ENCODE measurements at regions not wholly inside any gene's neighbourhood (a gene's known extent, or its start where the extent isn't known, plus 50 kb on each side); places are given as distances from the start of the nearest gene placed in this dataset.

DNA sequence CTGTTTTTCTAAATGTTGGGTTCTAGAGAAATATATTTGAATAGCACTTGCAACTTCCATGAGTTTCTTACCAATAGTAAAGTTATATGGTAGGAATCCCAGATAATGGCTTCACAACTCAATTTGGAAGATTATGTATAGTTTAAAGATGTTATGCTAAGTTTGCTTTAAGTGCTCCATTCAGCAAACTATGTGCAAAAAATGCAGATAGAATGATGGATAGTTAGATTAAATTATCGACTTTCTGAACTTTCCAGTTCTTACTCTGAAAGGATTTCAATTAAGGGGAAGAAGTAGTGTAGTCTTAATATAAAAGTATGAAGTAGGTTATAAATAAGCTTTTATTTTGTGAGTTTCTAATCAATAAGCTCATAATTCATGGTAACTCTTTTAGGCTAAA is 60.7 kb upstream of the NFKB1 start:
- H3K4me3 ChIP-seq (ENCODE audit: low read depth in 1 of 2, low read length in 1 of 2) = no peak overlapping the region
- H3K4me1 ChIP-seq (ENCODE audit: control insufficient read depth in 1 of 2, insufficient read depth in 1 of 2, low read depth in 1 of 2, low read length in 1 of 2) = no peaks in the 10 kb centered on the region
- TF ChIP-seq, protein P1, sequence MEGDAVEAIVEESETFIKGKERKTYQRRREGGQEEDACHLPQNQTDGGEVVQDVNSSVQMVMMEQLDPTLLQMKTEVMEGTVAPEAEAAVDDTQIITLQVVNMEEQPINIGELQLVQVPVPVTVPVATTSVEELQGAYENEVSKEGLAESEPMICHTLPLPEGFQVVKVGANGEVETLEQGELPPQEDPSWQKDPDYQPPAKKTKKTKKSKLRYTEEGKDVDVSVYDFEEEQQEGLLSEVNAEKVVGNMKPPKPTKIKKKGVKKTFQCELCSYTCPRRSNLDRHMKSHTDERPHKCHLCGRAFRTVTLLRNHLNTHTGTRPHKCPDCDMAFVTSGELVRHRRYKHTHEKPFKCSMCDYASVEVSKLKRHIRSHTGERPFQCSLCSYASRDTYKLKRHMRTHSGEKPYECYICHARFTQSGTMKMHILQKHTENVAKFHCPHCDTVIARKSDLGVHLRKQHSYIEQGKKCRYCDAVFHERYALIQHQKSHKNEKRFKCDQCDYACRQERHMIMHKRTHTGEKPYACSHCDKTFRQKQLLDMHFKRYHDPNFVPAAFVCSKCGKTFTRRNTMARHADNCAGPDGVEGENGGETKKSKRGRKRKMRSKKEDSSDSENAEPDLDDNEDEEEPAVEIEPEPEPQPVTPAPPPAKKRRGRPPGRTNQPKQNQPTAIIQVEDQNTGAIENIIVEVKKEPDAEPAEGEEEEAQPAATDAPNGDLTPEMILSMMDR (IDR thresholded peaks at IDR 0.05) = no peak
- H3K9me3 ChIP-seq = no peaks in the 10 kb centered on the region
- H3K27ac ChIP-seq = no peak overlapping the region
- H3K36me3 ChIP-seq = no peaks in the 10 kb centered on the region
- H3K27me3 ChIP-seq = no peaks in the 10 kb centered on the region

DNA sequence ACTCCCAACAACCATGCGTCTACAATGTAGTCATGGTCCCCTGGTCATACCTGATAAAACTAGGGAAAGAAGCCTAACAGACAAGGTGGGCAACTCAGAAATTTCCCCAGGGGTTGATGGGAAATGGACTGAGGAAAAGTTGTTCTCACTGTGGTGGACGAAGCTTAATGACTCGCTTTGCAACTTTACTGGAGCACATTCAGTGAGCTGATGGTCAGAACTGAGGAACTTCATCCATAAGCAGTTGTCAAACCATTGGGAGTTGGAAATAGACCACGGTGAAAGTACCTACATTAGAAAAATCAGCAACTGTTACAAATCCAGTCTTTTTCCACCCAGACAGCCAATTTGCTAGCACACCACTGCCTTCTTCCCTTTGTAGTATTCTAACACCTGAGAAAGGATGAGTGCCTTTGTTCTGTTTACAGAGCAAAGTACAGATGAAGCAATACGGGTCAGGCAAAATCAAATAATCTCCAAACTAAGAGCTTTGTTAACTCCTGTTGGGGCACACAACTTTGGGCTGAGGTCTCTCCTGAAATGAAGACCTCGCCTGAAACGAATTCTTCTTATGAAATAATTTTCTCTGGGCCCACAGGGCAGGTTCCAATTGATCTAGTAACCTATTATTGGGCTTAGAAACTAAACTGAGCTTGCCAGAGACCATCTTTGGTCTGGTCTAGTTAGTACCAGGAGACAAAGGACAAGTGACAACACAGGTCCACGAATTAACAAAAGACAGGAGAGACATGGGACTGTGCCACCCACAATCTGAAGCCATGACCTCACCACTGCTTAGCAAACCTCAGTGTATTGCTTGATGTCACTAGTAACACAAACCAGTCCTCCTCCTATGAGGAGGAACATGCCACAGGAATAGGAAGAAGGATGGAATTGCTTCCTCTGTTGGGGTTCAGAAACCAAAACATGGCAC is 58.9 kb upstream of the NFKB1 start:
- no peak overlapping the region for H3K27ac ChIP-seq
- no peaks in the 10 kb centered on the region for H3K4me1 ChIP-seq (ENCODE audit: control insufficient read depth in 1 of 2, insufficient read depth in 1 of 2, low read depth in 1 of 2, low read length in 1 of 2)
- TF ChIP-seq, protein P1 (IDR thresholded peaks at IDR 0.05) = no peak
- no peak overlapping the region for H3K4me3 ChIP-seq (ENCODE audit: low read depth in 1 of 2, low read length in 1 of 2)
- no peaks in the 10 kb centered on the region for H3K36me3 ChIP-seq
- no peaks in the 10 kb centered on the region for H3K9me3 ChIP-seq
- no peaks in the 10 kb centered on the region for H3K27me3 ChIP-seq

DNA sequence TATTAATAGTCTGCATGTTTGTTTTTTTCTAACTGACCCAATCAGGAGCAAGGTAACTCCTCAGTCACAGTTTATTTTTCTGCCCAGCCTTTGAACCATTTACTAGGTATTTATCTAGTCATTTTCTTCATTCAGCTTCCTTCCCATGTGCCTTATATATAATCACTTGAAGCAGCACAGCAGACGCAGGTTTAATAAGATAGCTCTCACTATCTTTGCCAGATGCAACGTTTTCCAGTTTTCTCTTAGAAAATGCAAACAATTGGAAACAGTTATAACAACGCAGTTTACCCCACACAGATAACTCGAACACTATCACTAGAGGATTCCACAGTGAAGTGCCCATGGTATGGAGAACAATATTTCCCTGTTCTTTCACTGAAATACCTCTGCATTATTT is 56.4 kb upstream of the NFKB1 start:
- H3K36me3 ChIP-seq = no peaks in the 10 kb centered on the region
- TF ChIP-seq, protein P1 (IDR thresholded peaks at IDR 0.05) = no peak
- no peak overlapping the region for H3K4me3 ChIP-seq (ENCODE audit: low read depth in 1 of 2, low read length in 1 of 2)

DNA sequence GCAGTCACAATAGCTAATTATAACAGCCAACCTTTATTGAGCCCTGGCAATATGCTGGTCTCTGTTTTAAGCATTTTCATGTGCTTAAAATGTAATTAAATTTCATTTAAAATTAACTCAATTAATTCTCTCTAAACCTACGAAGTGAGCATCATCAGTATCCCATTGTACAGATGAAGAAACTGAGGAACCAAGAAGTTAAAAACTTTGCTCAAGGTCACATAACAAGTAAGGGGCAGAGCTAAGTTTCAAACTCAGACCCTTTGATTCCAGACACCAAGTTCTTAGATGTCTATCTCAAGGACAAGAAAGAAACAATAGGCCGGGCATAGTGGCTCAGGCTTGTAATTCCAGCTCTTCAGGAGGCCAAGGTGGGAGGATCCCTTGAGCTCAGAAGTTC is 55.9 kb upstream of the NFKB1 start:
- Histone ChIP-seq H3K27me3 (no peaks in the 10 kb centered on the region), H3K36me3 (no peaks in the 10 kb centered on the region), H3K27ac (no peak overlapping the region), H3K4me3 (ENCODE audit: low read depth in 1 of 2, low read length in 1 of 2) (no peak overlapping the region), H3K4me1 (ENCODE audit: control insufficient read depth in 1 of 2, insufficient read depth in 1 of 2, low read depth in 1 of 2, low read length in 1 of 2) (no peaks in the 10 kb centered on the region), H3K9me3 (no peaks in the 10 kb centered on the region)
- TF ChIP-seq, protein P1 (IDR thresholded peaks at IDR 0.05) = no peak

More for the DNA sequence above, 56.4 kb upstream of the NFKB1 start:
- no peaks in the 10 kb centered on the region for H3K4me1 ChIP-seq (ENCODE audit: control insufficient read depth in 1 of 2, insufficient read depth in 1 of 2, low read depth in 1 of 2, low read length in 1 of 2)
- no peak overlapping the region for H3K27ac ChIP-seq
- H3K9me3 ChIP-seq = no peaks in the 10 kb centered on the region
- no peaks in the 10 kb centered on the region for H3K27me3 ChIP-seq

DNA sequence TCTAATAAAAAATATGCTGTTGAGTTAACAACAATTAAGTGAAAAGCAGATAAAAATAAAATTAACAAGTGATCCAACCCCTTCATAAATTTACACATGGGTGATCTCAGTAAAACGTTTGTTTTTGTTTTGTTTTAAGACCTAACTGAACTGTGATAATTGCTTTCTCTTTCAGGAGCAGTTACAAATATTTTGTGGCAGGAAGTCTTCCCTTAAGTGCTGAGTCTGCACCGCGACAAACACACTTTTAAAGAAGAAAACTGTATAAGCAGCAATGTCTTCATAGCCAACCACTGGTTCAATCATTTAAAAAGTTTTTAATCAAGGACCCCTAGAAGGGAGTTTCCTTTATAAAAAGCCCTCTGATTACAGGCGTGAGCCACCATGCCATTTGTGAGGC is 53.7 kb upstream of the NFKB1 start:
- Histone ChIP-seq H3K36me3 (no peaks in the 10 kb centered on the region), H3K27me3 (no peaks in the 10 kb centered on the region), H3K4me1 (ENCODE audit: control insufficient read depth in 1 of 2, insufficient read depth in 1 of 2, low read depth in 1 of 2, low read length in 1 of 2) (no peaks in the 10 kb centered on the region), H3K27ac (no peak overlapping the region), H3K4me3 (ENCODE audit: low read depth in 1 of 2, low read length in 1 of 2) (no peak overlapping the region), H3K9me3 (no peaks in the 10 kb centered on the region)
- TF ChIP-seq, protein P1 (IDR thresholded peaks at IDR 0.05) = no peak
